Loucy (cell line): ENCODE measurements at regions not wholly inside any gene's neighbourhood (a gene's known extent, or its start where the extent isn't known, plus 50 kb on each side); places are given as distances from the start of the nearest gene placed in this dataset.
A peak's percentile ranks its signal among the peaks of the same experiment; 100 is the strongest.

Experiments
- EZH2phosphoT487 ChIP-seq: fragments of 200-600 bp; IDR thresholded peaks from 2 replicates; pipeline ENCODE4 v1.6.1; 2018; ENCODE audit warnings: antibody characterized with exemption, mild to moderate bottlenecking, moderate library complexity, borderline replicate concordance
- TF ChIP-seq, protein P1 (sequence below): fragments of 200-600 bp; sonication (generic); conservative IDR thresholded peaks from 2 replicates; pipeline ENCODE4 v1.5.1; 2014; ENCODE audit warnings: mild to moderate bottlenecking, antibody characterized with exemption, low read length

DNA sequence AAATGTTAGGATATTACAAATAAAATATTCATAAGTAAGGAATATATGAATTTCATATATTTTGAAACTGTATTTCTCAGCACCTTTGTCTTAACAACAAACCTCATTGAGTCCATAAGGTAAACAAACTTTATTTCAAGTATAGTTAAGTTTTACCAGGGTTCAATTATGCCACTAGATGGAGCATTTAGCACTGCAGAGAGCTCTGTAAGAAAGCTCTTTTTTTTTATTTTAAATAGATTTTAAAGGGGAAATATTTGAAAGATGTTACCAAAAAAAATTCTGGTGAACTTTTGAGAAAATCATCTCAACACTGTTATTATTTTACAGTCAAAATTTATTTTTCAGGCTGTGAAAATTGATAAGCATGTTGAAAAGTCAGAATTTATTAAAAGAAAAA is 955.2 kb upstream of the EYS start:
- TF ChIP-seq, protein P1, sequence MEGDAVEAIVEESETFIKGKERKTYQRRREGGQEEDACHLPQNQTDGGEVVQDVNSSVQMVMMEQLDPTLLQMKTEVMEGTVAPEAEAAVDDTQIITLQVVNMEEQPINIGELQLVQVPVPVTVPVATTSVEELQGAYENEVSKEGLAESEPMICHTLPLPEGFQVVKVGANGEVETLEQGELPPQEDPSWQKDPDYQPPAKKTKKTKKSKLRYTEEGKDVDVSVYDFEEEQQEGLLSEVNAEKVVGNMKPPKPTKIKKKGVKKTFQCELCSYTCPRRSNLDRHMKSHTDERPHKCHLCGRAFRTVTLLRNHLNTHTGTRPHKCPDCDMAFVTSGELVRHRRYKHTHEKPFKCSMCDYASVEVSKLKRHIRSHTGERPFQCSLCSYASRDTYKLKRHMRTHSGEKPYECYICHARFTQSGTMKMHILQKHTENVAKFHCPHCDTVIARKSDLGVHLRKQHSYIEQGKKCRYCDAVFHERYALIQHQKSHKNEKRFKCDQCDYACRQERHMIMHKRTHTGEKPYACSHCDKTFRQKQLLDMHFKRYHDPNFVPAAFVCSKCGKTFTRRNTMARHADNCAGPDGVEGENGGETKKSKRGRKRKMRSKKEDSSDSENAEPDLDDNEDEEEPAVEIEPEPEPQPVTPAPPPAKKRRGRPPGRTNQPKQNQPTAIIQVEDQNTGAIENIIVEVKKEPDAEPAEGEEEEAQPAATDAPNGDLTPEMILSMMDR = peak; percentile 29
- TF ChIP-seq EZH2phosphoT487 = no peak
